ENCODE measurements at regions not wholly inside any gene's neighbourhood (a gene's known extent, or its start where the extent isn't known, plus 50 kb on each side); places are given as distances from the start of the nearest gene placed in this dataset.

DNA sequence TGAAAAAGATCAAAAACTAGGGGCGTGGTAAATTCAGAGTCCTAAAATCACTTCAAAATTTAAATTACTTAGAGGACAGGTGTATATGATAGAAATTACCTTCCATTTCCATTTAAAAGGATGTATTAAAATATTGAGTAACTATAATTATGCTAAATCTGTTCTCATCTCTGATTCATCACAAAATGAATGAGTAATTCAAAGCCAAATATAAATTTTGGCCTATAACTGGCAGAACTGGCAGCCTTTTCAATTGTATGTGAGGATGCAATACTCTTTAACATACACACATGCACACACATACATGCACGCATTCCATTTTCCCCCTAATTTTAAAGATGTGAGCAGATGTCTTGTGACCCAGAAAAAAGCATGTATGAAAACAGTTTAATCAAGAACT is 194.6 kb downstream of the EPM2A start:
- TF ChIP-seq POLR2A (IDR thresholded peaks at IDR 0.05) (no peak), CTCF (IDR thresholded peaks at IDR 0.05) (no peak), POLR2AphosphoS5 (IDR thresholded peaks at IDR 0.05) (no peak)

Data from suprapubic skin (tissue), 4 donors.